ENCODE measurements at regions not wholly inside any gene's neighbourhood (a gene's known extent, or its start where the extent isn't known, plus 50 kb on each side); places are given as distances from the start of the nearest gene placed in this dataset.

DNA sequence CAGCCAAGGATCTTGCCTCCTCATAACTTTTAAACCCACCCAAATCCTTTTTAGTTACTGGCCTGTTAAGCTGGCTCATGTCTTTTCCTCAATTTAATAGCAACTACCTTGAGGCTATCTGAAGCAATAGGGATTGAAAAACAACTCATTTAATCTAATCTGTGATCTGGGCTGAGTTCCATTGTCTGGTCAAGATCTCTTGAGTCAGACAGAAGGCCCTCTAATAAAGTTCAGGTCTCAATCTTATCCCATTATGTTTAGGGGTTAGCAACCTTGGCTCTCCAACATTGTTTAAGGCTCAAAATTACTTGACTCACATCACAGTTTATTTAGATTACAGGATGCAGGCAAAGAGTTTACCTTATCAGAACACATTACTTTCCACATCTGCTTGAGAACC lies 436.1 kb downstream of the ANKRD50 start:
- peaks cover 0 to 8% (median 1%) of the 10 kb centered on the region in 8 donors for H3K9me3 Mint-ChIP-seq
- no peaks in the 10 kb centered on the region for H3K9me3 ChIP-seq (ENCODE audit: control insufficient read depth in 1 of 2, low read length in 2 of 2)
- no peak overlapping the region for H3K4me3 Mint-ChIP-seq
- H3K27me3 Mint-ChIP-seq, result no peaks in the 10 kb centered on the region
- ChIA-PET POLR2A (ENCODE audit: partially characterized antibody) (no interaction called here), CTCF (ENCODE audit: partially characterized antibody) (no interaction called here)
- no peak overlapping the region for H3K27ac Mint-ChIP-seq
- no peaks in the 10 kb centered on the region for H3K36me3 Mint-ChIP-seq
- no peaks in the 10 kb centered on the region for H3K27me3 ChIP-seq (ENCODE audit: insufficient read depth, low read length)
- intact Hi-C loops (cut with micrococcal nuclease), result no loop called here
- H3K36me3 ChIP-seq (ENCODE audit: insufficient read depth, low read length), result no peaks in the 10 kb centered on the region
- H3K27ac ChIP-seq (ENCODE audit: low read depth, low read length), result no peak overlapping the region
- H3K4me1 ChIP-seq (ENCODE audit: insufficient read depth, low read length), result no peaks in the 10 kb centered on the region
- H3K4me1 Mint-ChIP-seq, result no peaks in the 10 kb centered on the region
- no peak for DNase-seq
- no peak overlapping the region for H3K4me3 ChIP-seq (ENCODE audit: low read length in 2 of 2)

DNA sequence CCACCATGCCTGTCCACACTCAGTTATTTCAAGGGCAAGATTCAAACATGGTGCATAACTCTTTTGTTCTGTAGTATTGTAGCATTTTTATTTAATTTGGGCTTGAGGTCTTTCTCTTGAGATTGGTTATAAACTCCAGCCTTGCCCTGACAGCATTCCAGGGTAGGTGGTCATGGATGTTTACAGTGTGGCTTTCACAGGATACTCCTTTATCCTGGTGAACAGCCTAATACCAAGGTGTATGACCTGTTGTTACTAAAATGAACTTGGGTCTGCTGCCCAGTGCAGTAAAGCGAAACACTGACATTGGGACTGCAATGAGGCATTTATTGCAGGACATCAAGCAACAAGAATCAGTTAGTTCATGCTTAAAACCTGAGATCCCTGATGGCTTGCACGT lies 434.8 kb downstream of the ANKRD50 start:
- no peak overlapping the region for H3K4me3 Mint-ChIP-seq
- no peaks in the 10 kb centered on the region for H3K4me1 Mint-ChIP-seq
- POLR2A ChIA-PET (ENCODE audit: partially characterized antibody), result no interaction called here
- Histone ChIP-seq H3K36me3 (ENCODE audit: insufficient read depth, low read length) (no peaks in the 10 kb centered on the region), H3K4me3 (ENCODE audit: low read length in 2 of 2) (no peak overlapping the region), H3K9me3 (ENCODE audit: control insufficient read depth in 1 of 2, low read length in 2 of 2) (no peaks in the 10 kb centered on the region), H3K4me1 (ENCODE audit: insufficient read depth, low read length) (no peaks in the 10 kb centered on the region), H3K27me3 (ENCODE audit: insufficient read depth, low read length) (no peaks in the 10 kb centered on the region), H3K27ac (ENCODE audit: low read depth, low read length) (no peak overlapping the region)
- no peaks in the 10 kb centered on the region for H3K36me3 Mint-ChIP-seq
- no peak for DNase-seq
- H3K27ac Mint-ChIP-seq, result no peak overlapping the region
- no peaks in the 10 kb centered on the region for H3K27me3 Mint-ChIP-seq
- CTCF ChIA-PET (ENCODE audit: partially characterized antibody), result no interaction called here
- H3K9me3 Mint-ChIP-seq, result peaks cover 0 to 3% (median 0%) of the 10 kb centered on the region in 8 donors
- intact Hi-C loops (cut with micrococcal nuclease), result no loop called here

DNA sequence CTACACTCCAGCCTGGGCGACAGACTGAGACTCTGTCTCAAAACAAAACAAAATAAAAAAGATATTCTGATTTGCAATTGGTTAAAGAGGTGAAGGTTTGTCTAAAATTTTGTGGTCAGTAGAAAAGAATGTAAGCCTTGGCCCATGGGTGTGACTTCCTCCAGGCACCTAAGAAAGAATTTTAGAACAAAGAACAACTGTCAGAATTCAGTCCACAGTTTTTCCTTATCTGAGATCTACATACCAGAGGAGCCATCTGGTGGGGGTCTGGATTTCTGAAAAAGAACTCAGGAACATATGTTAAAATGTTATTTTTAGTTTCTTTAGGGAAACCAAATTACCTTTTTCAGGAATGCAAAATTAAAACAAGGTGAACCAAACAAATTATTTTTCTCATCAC lies 434.1 kb downstream of the ANKRD50 start:
- no peak for DNase-seq
- no peak overlapping the region for H3K27ac Mint-ChIP-seq
- no peaks in the 10 kb centered on the region for H3K4me1 Mint-ChIP-seq
- H3K36me3 Mint-ChIP-seq, result no peaks in the 10 kb centered on the region
- H3K4me3 ChIP-seq (ENCODE audit: low read length in 2 of 2), result no peak overlapping the region
- POLR2A ChIA-PET (ENCODE audit: partially characterized antibody), result no interaction called here
- H3K27me3 ChIP-seq (ENCODE audit: insufficient read depth, low read length), result no peaks in the 10 kb centered on the region
- no peaks in the 10 kb centered on the region for H3K4me1 ChIP-seq (ENCODE audit: insufficient read depth, low read length)
- H3K27ac ChIP-seq (ENCODE audit: low read depth, low read length), result no peak overlapping the region
- H3K27me3 Mint-ChIP-seq, result no peaks in the 10 kb centered on the region
- CTCF ChIA-PET (ENCODE audit: partially characterized antibody), result no interaction called here
- intact Hi-C loops (cut with micrococcal nuclease), result no loop called here
- no peaks in the 10 kb centered on the region for H3K9me3 ChIP-seq (ENCODE audit: control insufficient read depth in 1 of 2, low read length in 2 of 2)
- no peaks in the 10 kb centered on the region for H3K36me3 ChIP-seq (ENCODE audit: insufficient read depth, low read length)
- H3K4me3 Mint-ChIP-seq, result no peak overlapping the region
- no peaks in the 10 kb centered on the region for H3K9me3 Mint-ChIP-seq

DNA sequence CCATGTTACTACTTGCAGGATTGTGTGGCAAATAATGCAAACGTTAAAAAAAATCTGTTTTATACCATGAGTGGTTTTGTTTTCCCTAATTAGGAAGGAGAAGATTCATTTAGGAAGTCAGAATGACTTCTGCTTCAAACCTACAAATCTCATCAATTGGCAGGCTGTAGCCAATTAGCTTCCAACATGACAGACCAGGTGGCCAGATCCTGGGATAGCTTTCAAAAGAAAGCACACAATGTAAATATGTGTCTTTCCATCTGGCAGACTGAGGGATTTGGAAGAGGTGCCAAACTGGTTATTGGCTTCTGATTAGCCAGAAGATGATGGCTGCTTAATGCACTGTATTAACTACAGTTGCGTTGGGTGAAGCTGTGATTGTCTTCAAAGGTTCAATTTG lies 432.8 kb downstream of the ANKRD50 start:
- Mint-ChIP-seq H3K4me1 (no peaks in the 10 kb centered on the region), H3K27ac (no peak overlapping the region), H3K9me3 (no peaks in the 10 kb centered on the region), H3K4me3 (no peak overlapping the region), H3K36me3 (no peaks in the 10 kb centered on the region), H3K27me3 (no peaks in the 10 kb centered on the region)
- DNase-seq, result no peak
- Histone ChIP-seq H3K27me3 (ENCODE audit: insufficient read depth, low read length) (no peaks in the 10 kb centered on the region), H3K36me3 (ENCODE audit: insufficient read depth, low read length) (no peaks in the 10 kb centered on the region), H3K27ac (ENCODE audit: low read depth, low read length) (no peak overlapping the region), H3K4me3 (ENCODE audit: low read length in 2 of 2) (no peak overlapping the region), H3K4me1 (ENCODE audit: insufficient read depth, low read length) (no peaks in the 10 kb centered on the region), H3K9me3 (ENCODE audit: control insufficient read depth in 1 of 2, low read length in 2 of 2) (no peaks in the 10 kb centered on the region)
- ChIA-PET CTCF (ENCODE audit: partially characterized antibody) (no interaction called here), POLR2A (ENCODE audit: partially characterized antibody) (no interaction called here)
- intact Hi-C loops (cut with micrococcal nuclease), result no loop called here

DNA sequence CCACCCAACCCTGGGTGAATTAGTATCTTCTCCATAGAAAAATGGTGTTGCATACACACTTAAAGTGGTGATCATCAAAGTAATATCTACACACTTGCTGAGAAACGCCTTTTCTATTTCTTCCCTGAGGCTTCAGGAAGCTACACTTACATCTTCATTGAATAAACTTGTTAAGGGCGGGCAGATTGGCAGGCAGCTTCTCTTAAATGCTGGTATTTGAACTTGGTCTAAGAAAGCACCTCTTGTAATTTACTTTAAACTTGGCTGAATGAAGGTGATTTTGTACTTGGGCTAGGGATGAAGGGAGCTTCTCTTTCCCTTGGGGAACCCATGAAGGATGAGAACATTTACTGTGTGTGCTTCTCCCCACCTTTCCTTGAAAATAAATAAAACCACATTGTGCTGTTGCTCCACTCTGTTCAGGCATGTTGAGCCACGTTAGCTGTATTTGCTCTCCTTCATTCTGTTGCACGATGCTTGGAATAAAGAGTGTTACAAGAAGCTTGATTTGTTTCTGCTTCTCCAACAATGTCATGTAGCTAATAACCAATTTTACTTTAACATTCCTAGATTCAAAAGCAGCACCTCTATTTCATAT lies 430.1 kb downstream of the ANKRD50 start:
- H3K4me3 ChIP-seq (ENCODE audit: low read length in 2 of 2), result no peak overlapping the region
- DNase-seq, result no peak
- no peaks in the 10 kb centered on the region for H3K27me3 Mint-ChIP-seq
- H3K27me3 ChIP-seq (ENCODE audit: insufficient read depth, low read length), result no peaks in the 10 kb centered on the region
- H3K4me1 ChIP-seq (ENCODE audit: insufficient read depth, low read length), result no peaks in the 10 kb centered on the region
- H3K27ac Mint-ChIP-seq, result no peak overlapping the region
- H3K9me3 ChIP-seq (ENCODE audit: control insufficient read depth in 1 of 2, low read length in 2 of 2), result no peaks in the 10 kb centered on the region
- ChIA-PET POLR2A (ENCODE audit: partially characterized antibody) (no interaction called here), CTCF (ENCODE audit: partially characterized antibody) (no interaction called here)
- no peaks in the 10 kb centered on the region for H3K9me3 Mint-ChIP-seq
- no peaks in the 10 kb centered on the region for H3K4me1 Mint-ChIP-seq
- no peaks in the 10 kb centered on the region for H3K36me3 ChIP-seq (ENCODE audit: insufficient read depth, low read length)
- no peaks in the 10 kb centered on the region for H3K36me3 Mint-ChIP-seq
- no peak overlapping the region for H3K27ac ChIP-seq (ENCODE audit: low read depth, low read length)
- intact Hi-C loops (cut with micrococcal nuclease), result no loop called here
- H3K4me3 Mint-ChIP-seq, result no peak overlapping the region

DNA sequence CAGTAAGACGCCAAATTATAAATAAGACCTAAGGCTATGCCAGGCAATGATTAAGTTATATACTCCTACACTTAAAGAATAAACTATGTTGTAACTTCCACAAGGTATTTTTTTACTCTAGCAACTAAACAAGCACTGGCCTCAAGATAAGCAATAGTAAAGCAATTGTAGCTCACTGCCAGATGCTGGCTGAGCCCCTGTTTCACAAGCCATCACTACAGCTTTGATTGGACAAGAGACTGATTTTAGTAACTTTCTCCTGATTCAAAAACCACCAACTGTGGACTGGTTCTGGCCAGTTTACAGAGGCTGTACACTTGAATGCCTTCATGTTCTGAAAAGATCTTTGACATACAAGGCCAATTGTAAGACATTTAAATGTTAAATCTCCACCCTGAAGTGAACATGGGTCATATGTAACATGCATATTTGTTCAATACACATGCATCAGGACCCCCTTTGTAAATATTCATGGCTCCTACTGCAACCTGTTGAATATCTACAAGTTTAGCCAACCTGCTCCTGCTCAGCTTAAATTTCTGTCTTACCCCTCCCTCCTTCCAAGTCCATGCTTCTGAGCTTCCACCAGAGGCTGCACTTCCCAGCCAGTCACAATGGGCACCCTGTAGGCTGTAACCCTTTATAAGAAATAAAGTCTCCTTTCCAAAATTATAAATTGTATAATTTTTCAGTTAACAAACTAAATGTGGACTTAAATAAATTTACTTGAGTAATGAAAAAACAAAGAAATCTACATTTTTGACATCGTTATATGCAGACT lies 423.6 kb downstream of the ANKRD50 start:
- Histone ChIP-seq H3K4me3 (ENCODE audit: low read length in 2 of 2) (no peak overlapping the region), H3K36me3 (ENCODE audit: insufficient read depth, low read length) (no peaks in the 10 kb centered on the region), H3K4me1 (ENCODE audit: insufficient read depth, low read length) (no peaks in the 10 kb centered on the region), H3K27ac (ENCODE audit: low read depth, low read length) (no peak overlapping the region), H3K27me3 (ENCODE audit: insufficient read depth, low read length) (no peaks in the 10 kb centered on the region), H3K9me3 (ENCODE audit: control insufficient read depth in 1 of 2, low read length in 2 of 2) (no peaks in the 10 kb centered on the region)
- intact Hi-C loops (cut with micrococcal nuclease), result no loop called here
- peaks cover 0 to 3% (median 0%) of the 10 kb centered on the region in 8 donors for H3K9me3 Mint-ChIP-seq
- no peak overlapping the region for H3K27ac Mint-ChIP-seq
- CTCF ChIA-PET (ENCODE audit: partially characterized antibody), result no interaction called here
- POLR2A ChIA-PET (ENCODE audit: partially characterized antibody), result no interaction called here
- H3K27me3 Mint-ChIP-seq, result peaks cover 0 to 1% of the 10 kb centered on the region in 2 donors
- H3K4me3 Mint-ChIP-seq, result no peak overlapping the region
- no peaks in the 10 kb centered on the region for H3K36me3 Mint-ChIP-seq
- no peak for DNase-seq
- H3K4me1 Mint-ChIP-seq, result no peaks in the 10 kb centered on the region

DNA sequence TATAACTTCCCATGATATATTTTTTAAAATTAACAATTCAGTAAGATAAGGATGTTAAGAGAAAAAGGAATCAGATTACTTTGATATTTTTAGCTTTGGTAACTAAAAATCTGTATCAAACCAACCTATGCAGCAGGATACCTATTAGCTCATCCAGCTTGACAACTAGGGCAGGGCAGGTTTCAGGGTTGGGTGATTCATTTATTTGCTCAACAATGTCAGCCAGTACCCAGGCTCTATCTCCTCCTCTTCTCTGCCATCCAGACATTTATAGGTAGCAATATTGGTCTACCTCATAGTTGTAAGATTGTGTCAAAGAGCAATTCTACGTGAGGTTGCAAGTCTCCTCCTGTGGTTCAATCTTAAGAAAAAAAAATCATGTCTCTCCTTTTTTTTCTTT lies 421.9 kb downstream of the ANKRD50 start:
- Histone ChIP-seq H3K4me1 (ENCODE audit: insufficient read depth, low read length) (no peaks in the 10 kb centered on the region), H3K27ac (ENCODE audit: low read depth, low read length) (no peak overlapping the region), H3K4me3 (ENCODE audit: low read length in 2 of 2) (no peak overlapping the region), H3K9me3 (ENCODE audit: control insufficient read depth in 1 of 2, low read length in 2 of 2) (no peaks in the 10 kb centered on the region), H3K27me3 (ENCODE audit: insufficient read depth, low read length) (no peaks in the 10 kb centered on the region), H3K36me3 (ENCODE audit: insufficient read depth, low read length) (no peaks in the 10 kb centered on the region)
- peaks cover 0 to 5% (median 0%) of the 10 kb centered on the region in 8 donors for H3K9me3 Mint-ChIP-seq
- H3K27me3 Mint-ChIP-seq, result peaks cover 0 to 1% of the 10 kb centered on the region in 2 donors
- H3K27ac Mint-ChIP-seq, result no peak overlapping the region
- ChIA-PET POLR2A (ENCODE audit: partially characterized antibody) (no interaction called here), CTCF (ENCODE audit: partially characterized antibody) (no interaction called here)
- no peak for DNase-seq
- no peaks in the 10 kb centered on the region for H3K36me3 Mint-ChIP-seq
- H3K4me1 Mint-ChIP-seq, result no peaks in the 10 kb centered on the region
- intact Hi-C loops (cut with micrococcal nuclease), result no loop called here
- no peak overlapping the region for H3K4me3 Mint-ChIP-seq
